H1 (cell line): ENCODE measurements at regions not wholly inside any gene's neighbourhood (a gene's known extent, or its start where the extent isn't known, plus 50 kb on each side); places are given as distances from the start of the nearest gene placed in this dataset.

Source experiments
- CTCF ChIA-PET: fragments of 300-600 bp; sonication (Branson Sonifier 250); formaldehyde crosslinking; loops from one replicate; lab custom pipeline; 2021; ENCODE audit not compliant: partially characterized antibody; lab: Charles Lee
- POLR2A ChIA-PET: fragments of 300-600 bp; sonication (Branson Sonifier 250); formaldehyde crosslinking; loops from one replicate; lab custom pipeline; 2021; ENCODE audit warnings: inconsistent platforms; ENCODE audit not compliant: partially characterized antibody; lab: Charles Lee
- DNase-seq, 2 experiments: peaks; one replicate each; pipeline versions ENCODE4 v3.0.0 to v3.0.0-alpha.2; 2010 to 2022; ENCODE audit warnings: low spot score in 2 of 2, low read depth in 1 of 2, mixed read lengths in 1 of 2
- FAIRE-seq: peaks from 2 replicates; lab custom pipeline; 2011; peaks lifted over from hg19 to GRCh38; lab: Jason Lieb, UNC
- H2AFZ ChIP-seq: 2 replicates; pipeline ENCODE4 v1.8.1; 2012; ENCODE audit warnings: low read length, inconsistent platforms
- H2AK5ac ChIP-seq: 2 replicates; pipeline ENCODE4 v1.6.1; 2013; ENCODE audit warnings: low read depth, low read length
- H2BK120ac ChIP-seq: replicated peaks from 2 replicates; pipeline ENCODE3; 2013; ENCODE audit warnings: low read depth, low read length, inconsistent platforms
- H2BK12ac ChIP-seq: 2 replicates; pipeline ENCODE4 v1.6.1; 2013; ENCODE audit warnings: low read depth, low read length
- H2BK15ac ChIP-seq: 2 replicates; pipeline ENCODE4 v1.6.1; 2013; ENCODE audit warnings: low read length
- H2BK20ac ChIP-seq: 2 replicates; pipeline ENCODE4 v1.6.1; 2013; ENCODE audit warnings: low read length
- H2BK5ac ChIP-seq: 2 replicates; pipeline ENCODE4 v1.6.1; 2013; ENCODE audit warnings: low read depth, low read length
- H3K14ac ChIP-seq: 2 replicates; pipeline ENCODE4 v1.6.1; 2013; ENCODE audit warnings: inconsistent platforms; ENCODE audit not compliant: insufficient read length
- H3K18ac ChIP-seq: 2 replicates; pipeline ENCODE4 v1.6.1; 2013; ENCODE audit warnings: low read length; ENCODE audit errors: extremely low read depth
- H3K23ac ChIP-seq: 2 replicates; pipeline ENCODE4 v1.6.1; 2013; ENCODE audit warnings: inconsistent platforms; ENCODE audit not compliant: insufficient read length
- H3K23me2 ChIP-seq: 2 replicates; pipeline ENCODE4 v1.6.1; 2013; ENCODE audit warnings: low read depth, low read length
- H3K27ac ChIP-seq: 2 replicates; pipeline ENCODE4 v1.6.1; 2011; ENCODE audit warnings: low read depth, low read length, inconsistent platforms
- H3K27me3 ChIP-seq, 4 experiments: replicated peaks in 1 of 4; 1 replicate in 1 of 4; 2 replicates in 3 of 4; pipeline versions ENCODE4 v1.6.1 to v1.8.1; 2011 to 2013; ENCODE audit warnings: low read length in 3 of 4, mild to moderate bottlenecking in 3 of 4, inconsistent platforms in 2 of 4, mixed read lengths in 2 of 4, moderate library complexity in 1 of 4; ENCODE audit not compliant: control insufficient read depth in 3 of 4, insufficient read depth in 3 of 4; ENCODE audit errors: extremely low read depth in 1 of 4
- H3K36me3 ChIP-seq, 4 experiments: 2 replicates each; pipeline versions ENCODE4 v1.6.1 to v1.8.1; 2011 to 2013; ENCODE audit warnings: mild to moderate bottlenecking in 4 of 4, low read length in 3 of 4, moderate library complexity in 2 of 4, control low read depth in 1 of 4, inconsistent platforms in 1 of 4; ENCODE audit not compliant: insufficient read depth in 4 of 4, control insufficient read depth in 2 of 4
- H3K4ac ChIP-seq: replicated peaks from 2 replicates; pipeline ENCODE3; 2013; ENCODE audit warnings: low read length, low read depth, mixed read lengths, inconsistent platforms; ENCODE audit not compliant: insufficient read length
- H3K4me1 ChIP-seq, 4 experiments: replicated peaks in 1 of 4; 1 replicate in 1 of 4; 2 replicates in 3 of 4; pipeline versions ENCODE4 v1.6.1 to v1.8.1; 2011 to 2013; ENCODE audit warnings: low read length in 3 of 4, inconsistent platforms in 2 of 4, mixed read lengths in 1 of 4; ENCODE audit not compliant: insufficient read depth in 4 of 4, control insufficient read depth in 3 of 4
- H3K4me2 ChIP-seq, 2 experiments: 2 replicates each; pipeline versions ENCODE4 v1.6.1 to v1.8.1; 2011 to 2013; ENCODE audit warnings: low read depth in 2 of 2, low read length in 2 of 2, control low read depth in 1 of 2, inconsistent platforms in 1 of 2, mild to moderate bottlenecking in 1 of 2; ENCODE audit not compliant: insufficient read depth in 1 of 2
- H3K4me3 ChIP-seq, 4 experiments: fragments of 200-600, 300-600 bp in 1 of 4; sonication (generic), shearing (Covaris generic), sonication (Bioruptor Twin) in 1 of 4; 2 replicates each; pipeline versions ENCODE4 v1.5.1 to v1.8.1; 2011 to 2016; ENCODE audit warnings: low read length in 4 of 4, low read depth in 3 of 4, control low read depth in 2 of 4, inconsistent platforms in 2 of 4, mild to moderate bottlenecking in 2 of 4, mixed read lengths in 1 of 4, moderate library complexity in 1 of 4; ENCODE audit not compliant: insufficient read depth in 2 of 4; ENCODE audit errors: extremely low read depth in 1 of 4
- H3K56ac ChIP-seq: replicated peaks from 2 replicates; pipeline ENCODE3; 2013; ENCODE audit warnings: low read depth, mild to moderate bottlenecking, mixed read lengths, low read length, inconsistent platforms; ENCODE audit not compliant: insufficient read length
- H3K79me1 ChIP-seq: 2 replicates; pipeline ENCODE4 v1.6.1; 2013; ENCODE audit warnings: low read depth, low read length, control low read depth
- H3K79me2 ChIP-seq, 2 experiments: 2 replicates each; pipeline versions ENCODE4 v1.6.1 to v1.8.1; 2012 to 2013; ENCODE audit warnings: low read length in 2 of 2, mild to moderate bottlenecking in 2 of 2, inconsistent platforms in 1 of 2; ENCODE audit not compliant: insufficient read depth in 2 of 2, control insufficient read depth in 1 of 2
- H3K9ac ChIP-seq, 4 experiments: replicated peaks in 1 of 4; 1 replicate in 1 of 4; 2 replicates in 3 of 4; pipeline versions ENCODE4 v1.6.1 to v1.8.1; 2011 to 2013; ENCODE audit warnings: low read depth in 3 of 4, low read length in 3 of 4, control low read depth in 2 of 4, mild to moderate bottlenecking in 2 of 4, moderate library complexity in 2 of 4, inconsistent platforms in 1 of 4; ENCODE audit errors: extremely low read depth in 1 of 4
- H3K9me3 ChIP-seq, 2 experiments: 2 replicates each; pipeline versions ENCODE4 v1.6.1 to v1.8.1; 2012 to 2013; ENCODE audit warnings: mild to moderate bottlenecking in 2 of 2, moderate library complexity in 2 of 2, control low read depth in 1 of 2, inconsistent platforms in 1 of 2, low read depth in 1 of 2, low read length in 1 of 2, mixed read lengths in 1 of 2; ENCODE audit not compliant: insufficient read depth in 2 of 2
- H4K20me1 ChIP-seq, 2 experiments: replicated peaks in 1 of 2; 2 replicates each; pipeline versions ENCODE3 to v1.8.1; 2011 to 2013; ENCODE audit warnings: inconsistent platforms in 2 of 2, low read length in 2 of 2, mild to moderate bottlenecking in 1 of 2; ENCODE audit not compliant: insufficient read depth in 2 of 2, control insufficient read depth in 1 of 2
- H4K5ac ChIP-seq: 2 replicates; pipeline ENCODE4 v1.6.1; 2013; ENCODE audit warnings: low read length, low read depth, mixed read lengths, inconsistent platforms; ENCODE audit not compliant: insufficient read length
- H4K8ac ChIP-seq: 2 replicates; pipeline ENCODE4 v1.8.0; 2013; ENCODE audit warnings: mild to moderate bottlenecking, moderate library complexity, low read length, inconsistent platforms; ENCODE audit not compliant: insufficient read depth; ENCODE audit errors: extremely low read depth
- H4K91ac ChIP-seq: replicated peaks from 2 replicates; pipeline ENCODE3; 2013; ENCODE audit warnings: low read length, mixed read lengths, inconsistent platforms; ENCODE audit not compliant: insufficient read length
- BCL11A ChIP-seq, 2 experiments: IDR thresholded peaks; one replicate each; pipeline ENCODE4 v1.6.1; 2011; ENCODE audit warnings: low read depth in 2 of 2, low read length in 2 of 2, mild to moderate bottlenecking in 2 of 2
- BRCA1 ChIP-seq: IDR thresholded peaks from 2 replicates; pipeline ENCODE4 v1.6.1; 2012; ENCODE audit warnings: low read depth, low read length, improper control_type of control experiment
- CHD2 ChIP-seq: IDR thresholded peaks from 2 replicates; pipeline ENCODE4 v1.6.1; 2012; ENCODE audit warnings: low read length, improper control_type of control experiment
- NANOG ChIP-seq: IDR thresholded peaks from 2 replicates; pipeline ENCODE4 v1.6.1; 2011; ENCODE audit warnings: low read length, low read depth, mild to moderate bottlenecking, inconsistent platforms; ENCODE audit not compliant: insufficient read depth, poor library complexity, severe bottlenecking
- SIN3A ChIP-seq, 2 experiments: IDR thresholded peaks in 1 of 2; conservative IDR thresholded peaks in 1 of 2; 2 replicates each; pipeline ENCODE4 v1.6.1; 2011 to 2012; ENCODE audit warnings: low read length in 2 of 2, improper control_type of control experiment in 1 of 2, low read depth in 1 of 2, mild to moderate bottlenecking in 1 of 2
- SP2 ChIP-seq: IDR thresholded peaks from 2 replicates; pipeline ENCODE4 v1.6.1; 2012; ENCODE audit warnings: mild to moderate bottlenecking, low read length, inconsistent platforms
- SUZ12 ChIP-seq: fragments of 200-600 bp; sonication (generic); IDR thresholded peaks from 2 replicates; pipeline ENCODE4 v1.6.1; 2012; ENCODE audit warnings: mild to moderate bottlenecking, inconsistent platforms, low read length, moderate library complexity, mixed read lengths
- ZNF274 ChIP-seq: IDR thresholded peaks from 2 replicates; pipeline ENCODE4 v1.7.0; 2012; ENCODE audit warnings: low read length, borderline replicate concordance; ENCODE audit errors: extremely low read depth
- WGBS, 2 experiments: shearing (Covaris generic) in 1 of 2; methylation state at CpG; one replicate each; pipeline versions ENCODE4 v1.1.6 to v1.1.7; 2013 to 2015; ENCODE audit warnings: low lambda C conversion rate in 2 of 2, mixed read lengths in 2 of 2, inconsistent platforms in 1 of 2, low coverage in 1 of 2, missing lambda C conversion rate in 1 of 2; ENCODE audit not compliant: insufficient replicate concordance in 2 of 2, insufficient coverage in 1 of 2, insufficient read length in 1 of 2; ENCODE audit errors: extremely low coverage in 1 of 2, missing lambda C conversion rate in 1 of 2; 5-methylcytosine and 5-hydroxymethylcytosine counted together

- Histone ChIP-seq H4K5ac (no peak overlapping the region), H2BK20ac (no peak overlapping the region)
- TF ChIP-seq BRCA1: no peak
- TF ChIP-seq SP2: no peak
- TF ChIP-seq BCL11A (IDR thresholded peaks at IDR 0.05; ENCODE audit: low read depth in 2 of 2, low read length in 2 of 2): no peak
- TF ChIP-seq NANOG: no peak
- no peak for TF ChIP-seq SIN3A (conservative IDR thresholded peaks at IDR 0.05 in 1 of 2, IDR thresholded peaks at IDR 0.05 in 1 of 2; ENCODE audit: low read depth in 1 of 2, low read length in 2 of 2)
- no peak for TF ChIP-seq CHD2
- TF ChIP-seq SUZ12: no peak
- TF ChIP-seq ZNF274: no peak
- TF ChIP-seq, all 59 proteins: peak for 0
- Histone ChIP-seq H2BK5ac (no peak overlapping the region), H3K9ac (no peak overlapping the region), H3K4me3 (no peak overlapping the region), H2BK12ac (no peak overlapping the region), H2AK5ac (no peak overlapping the region), H3K27ac (no peak overlapping the region), H3K23ac (no peak overlapping the region), H3K4me2 (no peak overlapping the region), H3K4me1 (no peaks in the 10 kb centered on the region), H3K79me2 (no peaks in the 10 kb centered on the region), H3K56ac (no peak overlapping the region), H4K91ac (no peak overlapping the region), H2AFZ (no peak overlapping the region), H4K20me1 (no peaks in the 10 kb centered on the region), H3K18ac (no peak overlapping the region), H4K8ac (no peak overlapping the region), H3K14ac (no peak overlapping the region), H3K23me2 (no peaks in the 10 kb centered on the region), H2BK15ac (no peak overlapping the region), H3K79me1 (no peaks in the 10 kb centered on the region), H3K4ac (no peak overlapping the region), H2BK120ac (no peak overlapping the region), H3K9me3 (no peaks in the 10 kb centered on the region), H3K27me3 (no peaks in the 10 kb centered on the region), H3K36me3 (no peaks in the 10 kb centered on the region)
- 100% methylated on average over 1 of the region's 1 CpG; no CpG with 5 or more reads in 1 of the 2 experiments for WGBS, 2 experiments
- CTCF ChIA-PET: no interaction called here
- POLR2A ChIA-PET: no interaction called here
- FAIRE-seq (no peak), DNase-seq (no peak)
These were observed 101.5 kb upstream of the PRSS1 start for GRCh38 chr7:142647749-142648148.
